Endothelial cell of umbilical vein (primary cell): ENCODE measurements at regions not wholly inside any gene's neighbourhood (a gene's known extent, or its start where the extent isn't known, plus 50 kb on each side); places are given as distances from the start of the nearest gene placed in this dataset.

ENCODE experiments used
- EZH2 ChIP-seq: IDR thresholded peaks from 2 replicates; pipeline ENCODE4 v1.6.1; 2012; ENCODE audit warnings: borderline replicate concordance, low read depth, mild to moderate bottlenecking, moderate library complexity, low read length, inconsistent platforms; ENCODE audit not compliant: severe bottlenecking
- FOS ChIP-seq: IDR thresholded peaks from 2 replicates; pipeline ENCODE4 v1.6.1; 2011; ENCODE audit warnings: mild to moderate bottlenecking, low read length, moderate library complexity, borderline replicate concordance; ENCODE audit not compliant: insufficient read depth
- GATA2 ChIP-seq: IDR thresholded peaks from 2 replicates; pipeline ENCODE4 v1.7.0; 2011; ENCODE audit warnings: low read depth, mild to moderate bottlenecking, moderate library complexity, mixed read lengths, low read length; ENCODE audit not compliant: insufficient read length, insufficient read depth
- JUN ChIP-seq: IDR thresholded peaks from 2 replicates; pipeline ENCODE4 v1.6.1; 2011; ENCODE audit warnings: borderline replicate concordance, low read depth; ENCODE audit not compliant: insufficient read length, insufficient read depth
- MYC ChIP-seq: IDR thresholded peaks from one replicate; pipeline ENCODE4 v1.6.1; 2011; ENCODE audit warnings: mild to moderate bottlenecking, low read depth, low read length
- POLR2A ChIP-seq: IDR thresholded peaks from 2 replicates; pipeline ENCODE4 v1.6.1; 2012; ENCODE audit warnings: low read depth, mild to moderate bottlenecking, control low read depth, low read length
- POLR2AphosphoS5 ChIP-seq: IDR thresholded peaks from 2 replicates; pipeline ENCODE4 v1.6.1; 2012; ENCODE audit warnings: low read depth, mild to moderate bottlenecking, control low read depth, low read length, moderate library complexity; ENCODE audit not compliant: insufficient read depth
- TF ChIP-seq, protein P1 (sequence below), 2 donors: IDR thresholded peaks; 1 replicate in 1 of 2; 2 replicates in 1 of 2; pipeline ENCODE4 v1.5.1; 2011; ENCODE audit warnings: low read length in 2 of 2, mild to moderate bottlenecking in 2 of 2, moderate library complexity in 2 of 2, control low read depth in 1 of 2, inconsistent platforms in 1 of 2, low read depth in 1 of 2; ENCODE audit not compliant: insufficient read depth in 1 of 2; ENCODE audit errors: extremely low read depth in 1 of 2

DNA sequence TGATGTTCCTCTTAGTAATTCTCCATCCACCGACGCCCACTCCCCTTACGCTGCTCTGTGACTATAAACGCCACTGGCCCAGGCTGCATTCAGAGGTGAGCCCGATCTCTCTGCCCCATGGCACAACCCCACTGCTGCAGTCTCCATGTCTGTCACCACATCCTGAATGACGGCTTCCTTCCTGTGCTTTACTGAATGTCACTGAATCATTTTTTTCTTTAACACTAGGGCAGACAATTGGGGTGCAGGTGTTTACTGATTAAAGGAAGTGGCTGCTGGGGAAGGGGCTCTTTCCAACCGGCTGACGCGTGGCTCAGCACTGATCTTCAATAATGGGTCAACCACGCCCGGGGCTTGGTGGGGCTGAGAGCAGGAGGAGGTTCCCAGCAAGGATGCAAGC lies 208.3 kb downstream of the USP6NL start:
- TF ChIP-seq, protein P1, sequence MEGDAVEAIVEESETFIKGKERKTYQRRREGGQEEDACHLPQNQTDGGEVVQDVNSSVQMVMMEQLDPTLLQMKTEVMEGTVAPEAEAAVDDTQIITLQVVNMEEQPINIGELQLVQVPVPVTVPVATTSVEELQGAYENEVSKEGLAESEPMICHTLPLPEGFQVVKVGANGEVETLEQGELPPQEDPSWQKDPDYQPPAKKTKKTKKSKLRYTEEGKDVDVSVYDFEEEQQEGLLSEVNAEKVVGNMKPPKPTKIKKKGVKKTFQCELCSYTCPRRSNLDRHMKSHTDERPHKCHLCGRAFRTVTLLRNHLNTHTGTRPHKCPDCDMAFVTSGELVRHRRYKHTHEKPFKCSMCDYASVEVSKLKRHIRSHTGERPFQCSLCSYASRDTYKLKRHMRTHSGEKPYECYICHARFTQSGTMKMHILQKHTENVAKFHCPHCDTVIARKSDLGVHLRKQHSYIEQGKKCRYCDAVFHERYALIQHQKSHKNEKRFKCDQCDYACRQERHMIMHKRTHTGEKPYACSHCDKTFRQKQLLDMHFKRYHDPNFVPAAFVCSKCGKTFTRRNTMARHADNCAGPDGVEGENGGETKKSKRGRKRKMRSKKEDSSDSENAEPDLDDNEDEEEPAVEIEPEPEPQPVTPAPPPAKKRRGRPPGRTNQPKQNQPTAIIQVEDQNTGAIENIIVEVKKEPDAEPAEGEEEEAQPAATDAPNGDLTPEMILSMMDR (IDR thresholded peaks at IDR 0.05; ENCODE audit: extremely low read depth in 1 of 2, insufficient read depth in 1 of 2, low read depth in 1 of 2, low read length in 2 of 2) = no peak
- TF ChIP-seq POLR2AphosphoS5 (no peak), JUN (peak; percentile 7), POLR2A (no peak), FOS (no peak), EZH2 (no peak), MYC (no peak), GATA2 (no peak)
